Left colon (tissue), 2 donors: ENCODE measurements at regions not wholly inside any gene's neighbourhood (a gene's known extent, or its start where the extent isn't known, plus 50 kb on each side); places are given as distances from the start of the nearest gene placed in this dataset.

Experiments used
- ATAC-seq: fragments of 200-7000 bp; cut with Tn5 transposase; one replicate; pipeline ENCODE4 v1.9.1; 2020; ENCODE audit warnings: mild to moderate bottlenecking, moderate library complexity
- DNase-seq, 2 donors: peaks; one replicate each; pipeline ENCODE4 v3.0.0-alpha.2; 2020
- intact Hi-C, 2 donors: fragments of 100-400 bp; cut with DNase I in 1 of 2; cut with micrococcal nuclease in 1 of 2; formaldehyde crosslinking; loops; one replicate each; pipeline versions ENCODE4 v1.11.2 to v1.14.0; 2022; cut with DNase I, micrococcal nuclease
- donor health status: DM: no; HTN: no; CAD: no.
- donor health status: DM: yes; HTN: yes; CAD: no.

- no peak for ATAC-seq
- no peak for DNase-seq
- intact Hi-C loops = no loop called here
Measured at GRCh38 chr6:87881342-87881895, 166.2 kb upstream of the SPACA1 start.

- intact Hi-C loops = no loop called here
- ATAC-seq (no peak), DNase-seq (no peak)
Measured at GRCh38 chr6:87879132-87879861, 168.3 kb upstream of the SPACA1 start.

DNA sequence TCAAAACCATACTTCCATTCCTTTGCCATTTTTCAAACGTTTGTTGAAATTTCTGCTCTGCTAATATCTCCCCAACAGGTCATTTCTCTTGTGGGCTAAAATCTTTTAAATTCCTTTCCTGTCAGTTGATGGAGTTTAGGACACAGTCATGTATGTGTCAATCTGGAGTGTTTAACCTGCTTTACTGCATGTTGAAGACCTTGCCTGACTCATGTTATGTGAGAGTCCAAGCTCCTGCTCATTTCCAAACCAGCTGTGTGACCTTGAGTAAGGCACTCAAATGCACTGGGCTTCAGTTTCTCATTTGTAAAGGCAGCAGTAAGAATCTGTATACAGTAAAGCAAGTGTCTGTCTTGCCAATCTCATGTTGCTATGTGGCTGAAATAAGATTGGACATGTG, 171.9 kb upstream of the SPACA1 start:
- ATAC-seq (no peak), DNase-seq (no peak)
- intact Hi-C loops = no loop called here

- no peak for ATAC-seq
- no peak for DNase-seq
- intact Hi-C loops = no loop called here
Measured at GRCh38 chr6:87873556-87873955, 171.5 kb upstream of the AKIRIN2 start.

GRCh38 chr6:87870556-87870955, 168.5 kb upstream of the AKIRIN2 start:
- ATAC-seq (no peak), DNase-seq (no peak)
- intact Hi-C loops = no loop called here

- ATAC-seq (no peak), DNase-seq (no peak)
- intact Hi-C loops = no loop called here
Measured at GRCh38 chr6:87869064-87869905, 167.3 kb upstream of the AKIRIN2 start.

- no peak for DNase-seq
- ATAC-seq = no peak
- intact Hi-C loops = no loop called here
Measured at GRCh38 chr6:87860902-87861301, 158.9 kb upstream of the AKIRIN2 start.

DNA sequence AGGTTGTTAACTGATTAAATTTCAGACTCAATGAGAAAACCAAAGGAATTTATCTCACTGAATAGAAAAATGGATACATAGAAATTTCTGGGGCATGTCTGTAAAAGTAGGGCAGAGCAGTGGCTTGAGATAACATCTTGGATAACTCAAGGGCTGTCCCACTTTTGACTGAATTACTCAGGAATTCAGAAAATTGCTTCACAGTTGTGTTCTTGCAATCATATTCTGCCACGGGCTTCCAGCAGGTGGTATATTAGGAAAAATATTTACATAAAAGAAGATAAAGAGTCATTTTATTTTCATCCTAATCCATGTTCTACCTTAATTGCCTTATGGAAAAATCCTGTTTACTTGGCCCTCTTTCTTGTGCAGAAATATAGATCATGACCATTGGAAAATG, 156.4 kb upstream of the AKIRIN2 start:
- intact Hi-C loops = no loop called here
- no peak for ATAC-seq
- no peak for DNase-seq

- ATAC-seq (no peak), DNase-seq (no peak)
- intact Hi-C loops = no loop called here
Measured at GRCh38 chr6:87851674-87852299, 149.8 kb upstream of the AKIRIN2 start.

DNA sequence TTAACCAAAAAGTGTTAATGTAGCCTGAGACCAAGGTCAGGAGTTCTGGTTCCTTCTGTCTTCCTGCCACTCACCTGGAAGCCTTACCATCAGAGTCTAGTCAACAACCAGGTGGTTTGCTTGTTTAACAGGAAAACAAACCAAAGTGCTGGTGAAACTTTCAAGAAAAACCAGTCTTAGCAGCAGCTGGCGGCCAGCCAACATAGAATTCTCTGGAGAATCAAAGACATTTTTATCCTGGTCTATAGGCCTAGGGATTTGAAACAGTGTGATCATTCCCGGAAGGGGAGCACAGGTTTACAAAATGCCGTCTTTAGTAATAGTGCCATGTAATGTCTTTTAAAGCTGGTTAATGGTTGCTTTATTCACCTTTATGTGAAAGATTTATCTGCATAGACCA, 146.6 kb upstream of the AKIRIN2 start:
- intact Hi-C loops = no loop called here
- DNase-seq (peak in 1 of 2 donors; percentile 30), ATAC-seq (peak; percentile 18)

DNA sequence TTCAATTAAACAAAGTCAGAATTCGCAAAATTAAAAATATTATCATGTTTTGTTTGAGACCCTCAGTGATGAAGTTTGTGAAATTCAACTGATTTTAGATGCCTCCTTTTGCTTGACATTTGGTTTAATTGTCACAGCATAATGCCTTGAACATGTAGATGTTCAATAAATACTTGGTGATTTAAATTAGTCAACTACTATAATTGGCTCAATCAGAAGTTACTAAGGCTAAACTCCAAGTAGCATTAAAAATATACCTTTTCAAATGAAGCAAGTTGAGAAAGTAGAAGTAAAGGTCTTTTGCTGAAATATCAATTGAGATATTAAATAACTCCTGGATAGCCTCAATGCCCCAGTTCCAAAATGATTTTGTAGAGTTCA, 145.8 kb upstream of the AKIRIN2 start:
- DNase-seq = no peak
- intact Hi-C loops = no loop called here
- ATAC-seq = no peak

DNA sequence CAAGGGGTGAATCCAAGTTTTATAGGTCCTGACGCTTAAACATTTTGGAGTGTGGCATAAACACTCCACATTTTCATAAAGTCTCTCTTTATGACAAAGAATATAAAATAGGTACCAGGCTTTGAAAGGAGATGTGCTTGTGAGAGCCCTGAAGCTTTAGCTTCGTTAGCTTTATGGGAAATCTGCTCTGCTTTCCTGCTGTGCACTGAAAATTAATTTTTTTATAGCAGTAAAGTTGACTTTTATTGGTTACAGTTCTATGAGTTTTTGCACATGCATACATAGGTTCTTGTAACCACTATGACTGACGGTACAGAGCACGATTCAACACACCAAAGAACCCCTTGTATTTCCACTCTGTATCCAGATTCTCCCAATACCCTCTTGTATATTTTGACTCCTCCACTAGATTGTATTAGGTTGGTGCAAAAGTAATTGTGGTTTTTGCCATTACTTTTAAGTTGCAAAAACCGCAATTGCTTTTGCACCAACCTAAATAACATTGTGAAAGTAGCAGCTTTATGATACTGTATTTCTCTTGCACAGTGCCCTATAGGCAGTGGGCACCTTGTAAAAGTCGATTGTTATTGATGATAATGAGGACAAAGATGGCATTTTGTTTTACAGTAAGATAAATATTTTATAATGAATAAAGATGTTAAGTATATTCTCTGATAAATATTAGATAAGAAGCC, 145.2 kb upstream of the AKIRIN2 start:
- DNase-seq = no peak
- intact Hi-C loops = no loop called here
- no peak for ATAC-seq

DNA sequence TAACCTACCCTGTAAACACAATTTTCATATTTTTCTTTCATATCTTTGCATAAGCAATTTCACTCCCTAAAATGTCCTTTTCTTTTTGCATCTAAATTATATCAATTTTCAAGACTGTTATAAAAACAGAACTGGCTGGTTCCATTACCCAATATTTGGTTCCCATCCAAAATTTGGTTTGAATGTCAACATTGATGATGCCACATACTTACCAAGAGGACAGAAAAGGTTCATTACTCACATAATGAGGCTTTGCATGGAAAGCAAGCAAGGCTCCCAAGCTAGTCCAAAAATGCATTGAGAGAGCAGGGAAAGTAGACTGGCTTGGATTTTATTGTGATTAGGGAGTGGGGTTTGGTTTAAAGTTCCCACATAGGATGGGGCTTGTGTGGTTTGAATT, 144.4 kb upstream of the AKIRIN2 start:
- DNase-seq (no peak), ATAC-seq (no peak)
- intact Hi-C loops = no loop called here

DNA sequence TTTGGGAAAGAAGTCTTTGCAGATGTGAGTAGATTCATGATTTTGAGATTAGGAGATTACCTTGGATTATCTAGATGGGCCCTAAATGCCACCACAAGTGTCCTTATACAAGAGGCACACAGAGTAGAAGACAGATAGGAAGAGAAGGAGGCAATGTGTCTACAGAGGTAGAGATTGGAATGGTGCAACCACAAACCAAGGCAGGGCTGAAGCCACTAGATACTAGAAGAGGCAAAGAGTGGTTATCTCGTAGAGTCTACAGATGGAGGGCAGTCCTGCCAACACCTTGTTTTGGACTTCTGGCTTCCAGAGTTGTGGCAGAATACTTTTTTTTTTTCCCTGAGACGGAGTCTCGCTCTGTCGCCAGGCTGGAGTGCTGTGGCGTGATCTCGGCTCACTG, 138.3 kb upstream of the AKIRIN2 start:
- DNase-seq = no peak
- intact Hi-C loops = no loop called here
- no peak for ATAC-seq

DNA sequence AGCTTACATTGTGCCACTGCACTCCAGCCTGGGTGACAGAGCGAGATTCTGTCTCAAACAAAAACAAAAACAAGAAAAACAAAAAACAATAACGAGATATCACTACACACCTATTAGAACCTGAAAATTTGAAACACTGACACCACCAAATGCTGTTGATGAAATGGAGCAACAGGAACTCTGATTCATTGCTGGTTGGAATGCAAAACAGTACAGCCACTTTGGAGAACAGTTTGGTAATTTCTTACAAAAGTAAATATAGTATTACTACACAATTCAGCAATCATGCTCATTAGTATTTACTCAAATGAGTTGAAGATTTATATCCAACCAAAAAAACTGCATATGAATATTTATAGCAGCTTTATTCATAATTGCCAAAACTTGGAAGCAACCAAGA, 135.8 kb upstream of the AKIRIN2 start:
- intact Hi-C loops = no loop called here
- DNase-seq (no peak), ATAC-seq (no peak)

GRCh38 chr6:87837444-87837843, 135.4 kb upstream of the AKIRIN2 start:
- intact Hi-C loops = no loop called here
- ATAC-seq (no peak), DNase-seq (no peak)

GRCh38 chr6:87832025-87832825, 130.2 kb upstream of the AKIRIN2 start:
- intact Hi-C loops = no loop called here
- ATAC-seq (peak; percentile 62), DNase-seq (no peak)

- DNase-seq (peak; percentile 30), ATAC-seq (peak; percentile 95)
- intact Hi-C loops = no loop called here
Measured at GRCh38 chr6:87830907-87831306, 128.9 kb upstream of the AKIRIN2 start.
